Gastroesophageal sphincter (tissue), 4 donors: ENCODE measurements at regions not wholly inside any gene's neighbourhood (a gene's known extent, or its start where the extent isn't known, plus 50 kb on each side); places are given as distances from the start of the nearest gene placed in this dataset.

ENCODE experiments used
- ATAC-seq: fragments of 150-250 bp; one replicate; pipeline ENCODE4 v1.9.1; 2016; ENCODE audit warnings: mild to moderate bottlenecking, moderate library complexity
- H3K27ac ChIP-seq, 4 donors: fragments of 200-600 bp; sonication (generic) in 3 of 4; 1 replicate in 3 of 4; 2 replicates in 1 of 4; pipeline ENCODE4 v1.5.1; 2016 to 2019
- H3K27me3 ChIP-seq: fragments of 200-600 bp; sonication (generic); one replicate; pipeline ENCODE4 v1.5.1; 2019
- H3K36me3 ChIP-seq, 2 donors: fragments of 200-600 bp; sonication (generic); one replicate each; pipeline ENCODE4 v1.5.1; 2019; ENCODE audit warnings: control low read depth in 1 of 2
- H3K4me1 ChIP-seq, 3 donors: fragments of 200-600 bp; sonication (generic); 1 replicate in 2 of 3; 2 replicates in 1 of 3; pipeline ENCODE4 v1.5.1; 2016 to 2019; ENCODE audit warnings: control low read depth in 2 of 3
- H3K4me3 ChIP-seq, 2 donors: fragments of 200-600 bp; sonication (generic); one replicate each; pipeline ENCODE4 v1.5.1; 2019; ENCODE audit warnings: mild to moderate bottlenecking in 1 of 2, moderate library complexity in 1 of 2
- H3K9me3 ChIP-seq, 3 donors: fragments of 200-600 bp; sonication (generic); one replicate each; pipeline ENCODE4 v1.5.1; 2017 to 2019; ENCODE audit warnings: control low read depth in 2 of 3
- CTCF ChIP-seq, 4 experiments: fragments of 200-600 bp in 2 of 4; fragments of 450-650 bp in 2 of 4; sonication (generic) in 1 of 4; IDR thresholded peaks; one replicate each; pipeline ENCODE4 v1.5.1; 2017 to 2019; ENCODE audit warnings: antibody characterized with exemption in 4 of 4, mild to moderate bottlenecking in 2 of 4, moderate library complexity in 2 of 4
- EP300 ChIP-seq: sonication (generic); formaldehyde crosslinking; IDR thresholded peaks from one replicate; pipeline ENCODE4 v1.6.1; 2017; ENCODE audit warnings: antibody characterized with exemption, mild to moderate bottlenecking
- POLR2A ChIP-seq, 2 donors: fragments of 450-650 bp; IDR thresholded peaks; one replicate each; pipeline ENCODE4 v1.6.1; 2017; ENCODE audit warnings: antibody characterized with exemption in 2 of 2, mild to moderate bottlenecking in 2 of 2, moderate library complexity in 1 of 2
- POLR2AphosphoS5 ChIP-seq: sonication (generic); formaldehyde crosslinking; IDR thresholded peaks from one replicate; pipeline ENCODE4 v1.6.1; 2017; ENCODE audit warnings: antibody characterized with exemption
- WGBS, 2 donors: methylation state at CpG; one replicate each; pipeline ENCODE4 v1.1.5; 2018; ENCODE audit warnings: low coverage in 1 of 2; 5-methylcytosine and 5-hydroxymethylcytosine counted together

GRCh38 chr2:210956101-210956500 lies 399.7 kb downstream of the CPS1 start:
- Histone ChIP-seq H3K4me3 (no peak overlapping the region), H3K36me3 (no peaks in the 10 kb centered on the region), H3K9me3 (no peaks in the 10 kb centered on the region), H3K4me1 (no peaks in the 10 kb centered on the region), H3K27me3 (no peaks in the 10 kb centered on the region), H3K27ac (no peak overlapping the region)
- ATAC-seq, result no peak
- TF ChIP-seq EP300, result no peak

GRCh38 chr2:210961249-210961648 lies 404.9 kb downstream of the CPS1 start:
- 39 to 41% methylated on average over 2 of the region's 2 CpGs for WGBS, 2 donors
- Histone ChIP-seq H3K4me1 (no peaks in the 10 kb centered on the region), H3K27ac (no peak overlapping the region), H3K27me3 (no peaks in the 10 kb centered on the region), H3K4me3 (no peak overlapping the region), H3K9me3 (no peaks in the 10 kb centered on the region), H3K36me3 (no peaks in the 10 kb centered on the region)
- no peak for TF ChIP-seq EP300
- TF ChIP-seq CTCF (IDR thresholded peaks at IDR 0.05), result no peak
- TF ChIP-seq POLR2AphosphoS5, result no peak
- TF ChIP-seq POLR2A (IDR thresholded peaks at IDR 0.05), result no peak
- ATAC-seq, result no peak

GRCh38 chr2:210963386-210963785 lies 407.0 kb downstream of the CPS1 start:
- no peak for TF ChIP-seq POLR2A (IDR thresholded peaks at IDR 0.05)
- no peak for TF ChIP-seq CTCF (IDR thresholded peaks at IDR 0.05)
- no peak for TF ChIP-seq EP300
- TF ChIP-seq POLR2AphosphoS5, result no peak
- H3K27me3 ChIP-seq, result no peaks in the 10 kb centered on the region
- no peaks in the 10 kb centered on the region for H3K4me1 ChIP-seq
- WGBS, 2 donors, result 49 to 100% methylated on average over 1 to 2 of the region's 2 CpGs
- no peak overlapping the region for H3K27ac ChIP-seq
- no peaks in the 10 kb centered on the region for H3K36me3 ChIP-seq
- H3K9me3 ChIP-seq, result no peaks in the 10 kb centered on the region
- H3K4me3 ChIP-seq, result no peak overlapping the region
- ATAC-seq, result no peak

- Histone ChIP-seq H3K27ac (no peak overlapping the region), H3K9me3 (no peaks in the 10 kb centered on the region), H3K4me3 (no peak overlapping the region), H3K4me1 (no peaks in the 10 kb centered on the region), H3K36me3 (no peaks in the 10 kb centered on the region), H3K27me3 (no peaks in the 10 kb centered on the region)
- ATAC-seq, result no peak
- TF ChIP-seq CTCF (IDR thresholded peaks at IDR 0.05) (no peak), EP300 (no peak), POLR2AphosphoS5 (no peak), POLR2A (IDR thresholded peaks at IDR 0.05) (no peak)
- WGBS, 2 donors, result 77 to 84% methylated on average over 2 of the region's 2 CpGs
These were observed 407.9 kb downstream of the CPS1 start for GRCh38 chr2:210964141-210964764.

GRCh38 chr2:210965472-210965871 lies 409.1 kb downstream of the CPS1 start:
- Histone ChIP-seq H3K4me1 (no peaks in the 10 kb centered on the region), H3K27ac (no peak overlapping the region), H3K4me3 (no peak overlapping the region), H3K27me3 (no peaks in the 10 kb centered on the region), H3K36me3 (no peaks in the 10 kb centered on the region), H3K9me3 (no peaks in the 10 kb centered on the region)
- no peak for ATAC-seq
- TF ChIP-seq EP300, result no peak
- TF ChIP-seq CTCF (IDR thresholded peaks at IDR 0.05), result no peak
- TF ChIP-seq POLR2A (IDR thresholded peaks at IDR 0.05), result no peak
- TF ChIP-seq POLR2AphosphoS5, result no peak
- WGBS, 2 donors, result 86% methylated on average over 3 of the region's 3 CpGs; no CpG with 5 or more reads in 1 of the 2 donors
